Esophagus squamous epithelium (tissue), 5 donors: ENCODE measurements at regions not wholly inside any gene's neighbourhood (a gene's known extent, or its start where the extent isn't known, plus 50 kb on each side); places are given as distances from the start of the nearest gene placed in this dataset.
A peak's percentile ranks its signal among the peaks of the same experiment; 100 is the strongest.

Experiments used
- DNase-seq: peaks from one replicate; lab custom pipeline; 2025; lab: John Stamatoyannopoulos, UW
- H3K27ac ChIP-seq, 4 donors: fragments of 200-600 bp; sonication (generic); one replicate each; pipeline ENCODE4 v1.5.1; 2016 to 2019; ENCODE audit warnings: mild to moderate bottlenecking in 1 of 4
- H3K27me3 ChIP-seq, 4 donors: fragments of 200-600 bp; sonication (generic); 1 replicate in 3 of 4; 2 replicates in 1 of 4; pipeline versions ENCODE4 v1.5.1 to v1.6.0; 2017 to 2021; ENCODE audit warnings: antibody characterized with exemption in 1 of 4
- H3K36me3 ChIP-seq, 3 donors: fragments of 200-600 bp; sonication (generic); one replicate each; pipeline ENCODE4 v1.5.1; 2016 to 2019
- H3K4me1 ChIP-seq, 3 donors: fragments of 200-600 bp; sonication (generic); one replicate each; pipeline ENCODE4 v1.5.1; 2017 to 2019
- H3K4me3 ChIP-seq, 4 donors: fragments of 200-600 bp; sonication (generic); 1 replicate in 3 of 4; 2 replicates in 1 of 4; pipeline ENCODE4 v1.5.1; 2016 to 2019; ENCODE audit warnings: mild to moderate bottlenecking in 2 of 4, moderate library complexity in 1 of 4
- H3K9me3 ChIP-seq, 3 donors: fragments of 200-600 bp; sonication (generic); one replicate each; pipeline ENCODE4 v1.5.1; 2016 to 2019
- CTCF ChIP-seq, 6 experiments: fragments of 450-650 bp in 4 of 6; fragments of 200-600 bp in 2 of 6; sonication (generic) in 2 of 6; IDR thresholded peaks; one replicate each; pipeline ENCODE4 v1.5.1; 2016 to 2019; ENCODE audit warnings: antibody characterized with exemption in 6 of 6, mild to moderate bottlenecking in 4 of 6, moderate library complexity in 4 of 6
- POLR2A ChIP-seq, 4 donors: fragments of 450-650 bp; IDR thresholded peaks; one replicate each; pipeline ENCODE4 v1.6.1; 2017; ENCODE audit warnings: antibody characterized with exemption in 4 of 4, mild to moderate bottlenecking in 4 of 4, moderate library complexity in 3 of 4
- WGBS, 2 donors: methylation state at CpG; one replicate each; pipeline ENCODE4 v1.1.5; 2018; 5-methylcytosine and 5-hydroxymethylcytosine counted together
- intact Hi-C: fragments of 100-400 bp; cut with DNase I; formaldehyde crosslinking; loops from one replicate; pipeline ENCODE4 v1.15.0; 2022
- donor health status: DM: yes; HTN: yes; CAD: no.

GRCh38 chr5:34498572-34498971 is 157.6 kb upstream of the RAI14 start:
- TF ChIP-seq CTCF (IDR thresholded peaks at IDR 0.05): no peak
- TF ChIP-seq POLR2A (IDR thresholded peaks at IDR 0.05): no peak
- H3K36me3 ChIP-seq: no peaks in the 10 kb centered on the region
- 53 to 65% methylated on average over 4 of the region's 4 CpGs for WGBS, 2 donors

GRCh38 chr5:34499001-34499734 is 157.0 kb upstream of the RAI14 start:
- peaks cover 20 to 70% (median 48%) of the 10 kb centered on the region in 3 donors for H3K4me1 ChIP-seq

More at GRCh38 chr5:34498572-34498971, 157.6 kb upstream of the RAI14 start:
- Histone ChIP-seq H3K4me1 (peaks cover 14 to 64% (median 42%) of the 10 kb centered on the region in 3 donors), H3K27ac (peak overlapping the region in 3 of 4 donors; percentile 63 to 84 (median 66)), H3K9me3 (peaks cover 0 to 4% (median 0%) of the 10 kb centered on the region in 3 donors), H3K27me3 (no peaks in the 10 kb centered on the region), H3K4me3 (no peak overlapping the region)
- intact Hi-C loops: no loop called here
- no peak for DNase-seq

GRCh38 chr5:34500236-34500847 is 155.8 kb upstream of the RAI14 start:
- Histone ChIP-seq H3K9me3 (no peaks in the 10 kb centered on the region), H3K36me3 (no peaks in the 10 kb centered on the region), H3K4me1 (peaks cover 20 to 82% (median 54%) of the 10 kb centered on the region in 3 donors), H3K27ac (no peak overlapping the region), H3K27me3 (no peaks in the 10 kb centered on the region), H3K4me3 (no peak overlapping the region)
- TF ChIP-seq POLR2A (IDR thresholded peaks at IDR 0.05): no peak
- no peak for TF ChIP-seq CTCF (IDR thresholded peaks at IDR 0.05)
- WGBS, 2 donors: 61 to 68% methylated on average over 8 to 9 of the region's 9 CpGs
- no peak for DNase-seq
- intact Hi-C loops: no loop called here

More at GRCh38 chr5:34499001-34499734, 157.0 kb upstream of the RAI14 start:
- Histone ChIP-seq H3K36me3 (no peaks in the 10 kb centered on the region), H3K27me3 (no peaks in the 10 kb centered on the region), H3K4me3 (no peak overlapping the region), H3K9me3 (peaks cover 0 to 4% (median 0%) of the 10 kb centered on the region in 3 donors), H3K27ac (peak overlapping the region; percentile 53 to 84 (median 64))
- 54 to 66% methylated on average over 5 of the region's 5 CpGs for WGBS, 2 donors
- TF ChIP-seq POLR2A (IDR thresholded peaks at IDR 0.05) (no peak), CTCF (IDR thresholded peaks at IDR 0.05) (no peak)
- no peak for DNase-seq
- intact Hi-C loops: no loop called here

- intact Hi-C loops: no loop called here
- Histone ChIP-seq H3K27me3 (no peaks in the 10 kb centered on the region), H3K9me3 (no peaks in the 10 kb centered on the region), H3K4me1 (peaks cover 20 to 85% (median 54%) of the 10 kb centered on the region in 3 donors), H3K27ac (no peak overlapping the region), H3K4me3 (no peak overlapping the region), H3K36me3 (no peaks in the 10 kb centered on the region)
- TF ChIP-seq CTCF (IDR thresholded peaks at IDR 0.05) (no peak), POLR2A (IDR thresholded peaks at IDR 0.05) (no peak)
- WGBS, 2 donors: 72 to 79% methylated on average over 2 of the region's 2 CpGs
- DNase-seq: no peak
These were observed 155.1 kb upstream of the RAI14 start for GRCh38 chr5:34501016-34501415.

GRCh38 chr5:34501840-34502239 is 154.3 kb upstream of the RAI14 start:
- intact Hi-C loops: no loop called here
- no peaks in the 10 kb centered on the region for H3K9me3 ChIP-seq
- no peak overlapping the region for H3K4me3 ChIP-seq
- no peaks in the 10 kb centered on the region for H3K27me3 ChIP-seq
- DNase-seq: no peak
- TF ChIP-seq CTCF (IDR thresholded peaks at IDR 0.05) (no peak), POLR2A (IDR thresholded peaks at IDR 0.05) (no peak)
- no peak overlapping the region for H3K27ac ChIP-seq
- 94 to 100% methylated on average over 2 to 3 of the region's 3 CpGs for WGBS, 2 donors
- H3K36me3 ChIP-seq: no peaks in the 10 kb centered on the region
- peaks cover 20 to 81% (median 51%) of the 10 kb centered on the region in 3 donors for H3K4me1 ChIP-seq
